ENCODE measurements at regions not wholly inside any gene's neighbourhood (a gene's known extent, or its start where the extent isn't known, plus 50 kb on each side); places are given as distances from the start of the nearest gene placed in this dataset.
"Not testable (repeated sequence)": the region's sequence is repeated elsewhere in the genome, so short reads cannot be mapped to it uniquely, and the experiment has no call there.

GRCh38 chr10:90975096-90975495, 54.2 kb upstream of the ANKRD1 start:
- DNase-seq: no peak

- DNase-seq: no peak
These were observed 56.4 kb upstream of the ANKRD1 start for GRCh38 chr10:90977162-90977854.

- DNase-seq: no peak
These were observed 57.1 kb upstream of the ANKRD1 start for GRCh38 chr10:90977855-90978486.

GRCh38 chr10:90982406-90983008, 61.6 kb upstream of the ANKRD1 start:
- DNase-seq: no peak

- DNase-seq: no peak
These were observed 63.1 kb upstream of the ANKRD1 start for GRCh38 chr10:90983914-90984549.

- no peak for DNase-seq
These were observed 64.0 kb upstream of the ANKRD1 start for GRCh38 chr10:90984898-90985297.

GRCh38 chr10:90985321-90985933, 64.5 kb upstream of the ANKRD1 start:
- no peak for DNase-seq

- DNase-seq: no peak
These were observed 65.4 kb upstream of the ANKRD1 start for GRCh38 chr10:90986136-90986760.

GRCh38 chr10:90986870-90987269, 66.0 kb upstream of the ANKRD1 start:
- DNase-seq: no peak

GRCh38 chr10:90987383-90987782, 66.5 kb upstream of the ANKRD1 start:
- DNase-seq: no peak

GRCh38 chr10:90988024-90988423, 67.1 kb upstream of the ANKRD1 start:
- DNase-seq: no peak

- no peak for DNase-seq
These were observed 67.9 kb upstream of the ANKRD1 start for GRCh38 chr10:90988802-90989201.

GRCh38 chr10:90989378-90989777, 68.5 kb upstream of the ANKRD1 start:
- no peak for DNase-seq

GRCh38 chr10:90992462-90992861, 71.6 kb upstream of the ANKRD1 start:
- no peak for DNase-seq

- DNase-seq: no peak
These were observed 72.5 kb upstream of the ANKRD1 start for GRCh38 chr10:90993340-90993739.

GRCh38 chr10:90997670-90998069, 76.8 kb upstream of the ANKRD1 start:
- DNase-seq: no peak

GRCh38 chr10:90998733-90999511, 78.0 kb upstream of the ANKRD1 start:
- no peak for DNase-seq

GRCh38 chr10:90999512-91000172, 78.8 kb upstream of the ANKRD1 start:
- DNase-seq: no peak

GRCh38 chr10:91000470-91000869, 79.6 kb upstream of the ANKRD1 start:
- no peak for DNase-seq

GRCh38 chr10:91000985-91001384, 80.1 kb upstream of the ANKRD1 start:
- DNase-seq: no peak

- DNase-seq: no peak
These were observed 81.8 kb upstream of the ANKRD1 start for GRCh38 chr10:91002656-91003055.

- DNase-seq: not testable (repeated sequence)
These were observed 82.5 kb upstream of the ANKRD1 start for GRCh38 chr10:91003379-91003778.

All from cortex of kidney (tissue), 1 donor.